AG10803 (cell line): ENCODE measurements at regions not wholly inside any gene's neighbourhood (a gene's known extent, or its start where the extent isn't known, plus 50 kb on each side); places are given as distances from the start of the nearest gene placed in this dataset.

ENCODE experiments used
- DNase-seq: peaks from one replicate; pipeline ENCODE4 v3.0.0; 2010; ENCODE audit warnings: low read depth
- H3K4me3 ChIP-seq: 2 replicates; pipeline ENCODE4 v1.5.1; 2011; ENCODE audit warnings: mild to moderate bottlenecking, low read length, control low read depth
- TF ChIP-seq, protein P1 (sequence below): conservative IDR thresholded peaks from 2 replicates; pipeline ENCODE4 v1.5.1; 2011; ENCODE audit warnings: mild to moderate bottlenecking, low read length, control low read depth, inconsistent platforms

DNA sequence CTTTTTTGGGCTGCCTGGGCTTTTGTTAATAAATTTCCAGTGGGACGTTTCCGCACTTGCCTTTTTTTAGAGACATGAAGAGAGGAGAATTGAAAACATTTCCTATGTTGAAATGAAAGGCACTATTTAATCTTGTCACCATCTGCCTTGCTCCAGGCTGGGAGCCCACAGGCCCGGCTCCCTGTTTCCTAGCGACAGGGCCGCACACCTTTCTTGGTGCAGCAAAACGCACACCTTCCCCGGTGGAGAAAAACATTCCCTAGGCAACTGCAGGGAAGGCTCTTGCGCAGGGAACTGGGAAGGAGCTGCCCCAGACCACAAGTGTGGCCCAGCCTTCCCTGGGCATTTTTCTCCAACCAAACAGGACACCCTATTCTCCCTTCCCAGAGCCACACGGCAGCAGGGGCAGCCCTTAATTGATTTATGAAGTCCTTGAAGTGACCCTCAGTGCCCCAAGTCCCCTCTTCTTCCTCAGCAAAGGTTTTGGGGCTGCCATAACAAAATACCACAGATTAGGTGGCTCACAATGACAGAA lies 79.3 kb upstream of the KCNK12 start:
- H3K4me3 ChIP-seq, result no peak overlapping the region
- TF ChIP-seq, protein P1, sequence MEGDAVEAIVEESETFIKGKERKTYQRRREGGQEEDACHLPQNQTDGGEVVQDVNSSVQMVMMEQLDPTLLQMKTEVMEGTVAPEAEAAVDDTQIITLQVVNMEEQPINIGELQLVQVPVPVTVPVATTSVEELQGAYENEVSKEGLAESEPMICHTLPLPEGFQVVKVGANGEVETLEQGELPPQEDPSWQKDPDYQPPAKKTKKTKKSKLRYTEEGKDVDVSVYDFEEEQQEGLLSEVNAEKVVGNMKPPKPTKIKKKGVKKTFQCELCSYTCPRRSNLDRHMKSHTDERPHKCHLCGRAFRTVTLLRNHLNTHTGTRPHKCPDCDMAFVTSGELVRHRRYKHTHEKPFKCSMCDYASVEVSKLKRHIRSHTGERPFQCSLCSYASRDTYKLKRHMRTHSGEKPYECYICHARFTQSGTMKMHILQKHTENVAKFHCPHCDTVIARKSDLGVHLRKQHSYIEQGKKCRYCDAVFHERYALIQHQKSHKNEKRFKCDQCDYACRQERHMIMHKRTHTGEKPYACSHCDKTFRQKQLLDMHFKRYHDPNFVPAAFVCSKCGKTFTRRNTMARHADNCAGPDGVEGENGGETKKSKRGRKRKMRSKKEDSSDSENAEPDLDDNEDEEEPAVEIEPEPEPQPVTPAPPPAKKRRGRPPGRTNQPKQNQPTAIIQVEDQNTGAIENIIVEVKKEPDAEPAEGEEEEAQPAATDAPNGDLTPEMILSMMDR, result no peak
- no peak for DNase-seq

DNA sequence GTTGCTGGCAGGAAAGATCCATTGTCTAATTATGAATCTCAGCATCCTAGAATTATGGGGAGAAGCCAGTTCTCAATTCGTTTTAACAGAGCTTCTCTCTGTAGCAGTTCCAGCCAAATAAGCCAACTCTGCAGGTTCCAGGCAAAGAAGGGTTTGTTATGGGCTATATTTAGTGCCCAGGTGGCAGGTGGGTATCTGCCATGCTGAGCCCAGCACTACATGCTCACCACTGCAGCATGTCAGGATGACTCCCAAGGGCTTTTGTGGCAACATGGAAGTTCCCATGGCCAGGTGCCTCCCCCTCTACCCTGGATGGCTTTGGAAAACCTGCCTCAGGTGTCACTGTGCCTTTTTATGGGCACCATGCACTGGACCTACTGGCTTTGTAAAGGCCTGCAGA lies 74.5 kb upstream of the KCNK12 start:
- TF ChIP-seq, protein P1, result no peak
- no peak for DNase-seq
- no peak overlapping the region for H3K4me3 ChIP-seq

DNA sequence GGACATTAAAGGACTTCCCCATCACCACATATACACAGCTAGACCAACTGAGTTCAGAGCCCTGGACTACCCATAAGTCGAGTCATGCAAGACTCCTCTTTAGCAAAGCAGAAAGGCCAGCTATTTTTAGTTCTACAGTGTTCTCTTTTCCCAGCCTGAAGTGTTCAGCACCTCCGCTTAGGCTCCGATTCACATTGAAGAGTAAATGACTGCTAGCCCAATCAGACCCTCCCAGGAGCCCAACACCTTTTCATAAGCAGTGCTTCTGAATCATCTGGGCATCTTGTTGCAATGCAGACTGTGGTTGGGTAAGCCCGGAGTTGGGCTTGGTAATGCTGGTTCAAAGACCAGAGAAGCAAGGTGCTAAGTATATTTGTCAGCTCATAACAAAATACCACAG lies 73.6 kb upstream of the KCNK12 start:
- no peak for DNase-seq
- H3K4me3 ChIP-seq, result no peak overlapping the region
- TF ChIP-seq, protein P1, result no peak

DNA sequence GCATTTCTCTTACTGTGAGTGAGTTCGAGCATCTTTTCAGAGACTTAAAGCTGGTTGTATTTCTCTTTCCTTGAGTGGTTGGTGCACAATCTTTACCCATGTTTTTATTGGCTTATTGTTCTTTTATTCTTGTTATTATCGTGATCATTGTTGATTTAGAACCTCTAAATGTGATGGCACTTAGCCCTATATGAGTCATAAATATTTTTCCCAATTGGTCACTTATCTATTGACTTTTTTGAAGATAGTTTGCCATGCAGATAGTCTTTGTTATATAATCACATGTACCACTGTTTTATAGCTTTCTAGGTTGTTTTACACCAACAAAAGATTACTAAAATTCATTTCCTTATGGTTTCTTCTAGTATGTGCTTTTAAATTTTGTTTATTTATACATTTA lies 70.6 kb upstream of the KCNK12 start:
- no peak overlapping the region for H3K4me3 ChIP-seq
- TF ChIP-seq, protein P1, result no peak
- no peak for DNase-seq

DNA sequence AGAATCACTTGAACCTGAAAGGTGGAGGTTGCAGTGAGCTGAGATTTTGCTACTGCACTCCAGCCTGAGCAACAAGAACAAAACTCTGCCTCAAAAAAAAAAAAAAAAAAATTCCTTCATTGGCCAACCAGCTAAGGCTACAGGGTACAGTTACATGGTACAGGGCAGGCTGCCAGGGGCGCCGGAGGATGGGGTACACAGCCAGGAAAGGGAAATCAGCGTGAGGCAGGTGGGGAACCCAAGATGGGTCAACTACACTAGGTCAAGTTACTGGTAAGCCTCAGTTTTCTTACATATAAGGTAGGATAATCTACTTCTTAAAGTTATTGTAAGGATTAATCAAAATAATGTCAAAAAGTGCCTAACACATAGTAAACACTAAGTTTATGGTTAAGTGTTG lies 69.6 kb upstream of the KCNK12 start:
- H3K4me3 ChIP-seq, result no peak overlapping the region
- no peak for DNase-seq
- TF ChIP-seq, protein P1, result no peak

DNA sequence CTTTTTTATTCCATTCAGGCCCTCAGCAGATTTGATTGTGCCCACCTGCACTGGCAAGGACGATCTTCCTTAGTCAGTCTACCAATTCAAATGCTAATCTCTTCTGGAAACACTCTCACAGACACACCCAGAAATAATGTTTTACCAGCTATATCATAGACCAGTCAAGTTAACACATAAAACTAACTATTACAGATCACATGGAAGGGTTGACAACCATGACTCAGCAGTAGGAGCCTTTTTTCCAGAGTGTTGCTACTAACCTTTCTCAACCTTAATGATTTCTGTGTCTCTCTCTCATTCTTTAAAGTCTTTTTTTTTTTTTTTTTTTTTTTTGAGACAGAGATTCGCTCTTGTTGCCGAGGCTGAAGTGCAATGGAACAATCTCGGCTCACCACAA lies 68.7 kb upstream of the KCNK12 start:
- no peak for DNase-seq
- TF ChIP-seq, protein P1, result no peak
- no peak overlapping the region for H3K4me3 ChIP-seq

DNA sequence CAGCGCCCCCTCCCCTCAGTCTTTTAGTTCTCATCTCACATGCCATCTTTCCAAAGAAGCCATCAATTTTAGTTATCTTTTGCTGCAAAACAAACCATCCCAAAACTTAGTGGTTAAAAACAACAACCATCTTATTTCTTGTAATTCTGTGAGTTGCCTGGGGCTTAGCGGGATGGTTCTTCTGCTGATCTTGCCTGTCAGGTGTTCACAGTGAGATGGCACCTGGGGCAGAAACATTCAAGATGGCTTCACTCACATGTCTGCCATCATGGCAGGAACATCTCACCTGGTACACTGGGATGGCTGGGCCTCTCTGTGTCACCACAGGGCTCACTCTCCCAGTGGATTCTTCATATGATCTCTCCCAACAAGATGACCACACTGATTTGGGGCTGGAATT lies 67.6 kb upstream of the KCNK12 start:
- TF ChIP-seq, protein P1, result no peak
- DNase-seq, result no peak
- no peak overlapping the region for H3K4me3 ChIP-seq
